GM18951 (cell line): ENCODE measurements at regions not wholly inside any gene's neighbourhood (a gene's known extent, or its start where the extent isn't known, plus 50 kb on each side); places are given as distances from the start of the nearest gene placed in this dataset.
"Not testable (repeated sequence)": the region's sequence is repeated elsewhere in the genome, so short reads cannot be mapped to it uniquely, and the experiment has no call there.

Experiments used
- POLR2A ChIP-seq: IDR thresholded peaks from 4 replicates; pipeline ENCODE4 v1.6.1; 2011; ENCODE audit warnings: mild to moderate bottlenecking; ENCODE audit not compliant: insufficient read length, insufficient read depth; ENCODE audit errors: extremely low read depth
- in situ Hi-C: fragments of 300-500 bp; cut with MboI; formaldehyde crosslinking; loops from one replicate; pipeline ENCODE4 v1.12.0; 2022; ENCODE audit warnings: low sequenced_read_pairs, mixed read lengths, inconsistent platforms; ENCODE audit not compliant: unreplicated experiment

DNA sequence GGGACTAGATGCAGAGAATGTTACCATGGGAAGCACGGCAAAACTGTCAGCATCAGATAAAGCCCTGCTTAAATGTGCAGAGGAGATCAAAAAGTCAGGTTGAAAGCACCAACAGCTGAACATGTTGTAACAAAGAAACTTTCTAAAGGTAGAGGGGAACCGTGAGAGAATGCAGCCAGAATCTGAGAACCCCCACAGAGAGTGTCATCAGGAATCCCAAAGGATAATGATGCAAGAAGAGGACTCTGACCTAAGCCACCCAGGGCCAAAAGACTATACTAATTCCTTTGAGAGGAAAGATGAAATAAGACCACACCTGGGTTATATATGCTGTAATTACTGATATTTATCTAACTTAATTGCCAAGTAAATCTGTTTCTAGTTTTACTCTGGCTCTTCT is 116.6 kb downstream of the PCSK1 start:
- no peak for TF ChIP-seq POLR2A
- in situ Hi-C loops, result no loop called here

- in situ Hi-C loops, result no loop called here
- no peak for TF ChIP-seq POLR2A
Observed at GRCh38 chr5:96316017-96316416, 117.0 kb downstream of the PCSK1 start.

GRCh38 chr5:96315431-96315830 is 117.6 kb downstream of the PCSK1 start:
- in situ Hi-C loops, result no loop called here

GRCh38 chr5:96312383-96312782 is 120.7 kb downstream of the PCSK1 start:
- in situ Hi-C loops, result no loop called here

More at GRCh38 chr5:96315431-96315830, 117.6 kb downstream of the PCSK1 start:
- no peak for TF ChIP-seq POLR2A

GRCh38 chr5:96307047-96307446 is 126.0 kb downstream of the PCSK1 start:
- in situ Hi-C loops, result not testable (repeated sequence)

More at GRCh38 chr5:96312383-96312782, 120.7 kb downstream of the PCSK1 start:
- no peak for TF ChIP-seq POLR2A

DNA sequence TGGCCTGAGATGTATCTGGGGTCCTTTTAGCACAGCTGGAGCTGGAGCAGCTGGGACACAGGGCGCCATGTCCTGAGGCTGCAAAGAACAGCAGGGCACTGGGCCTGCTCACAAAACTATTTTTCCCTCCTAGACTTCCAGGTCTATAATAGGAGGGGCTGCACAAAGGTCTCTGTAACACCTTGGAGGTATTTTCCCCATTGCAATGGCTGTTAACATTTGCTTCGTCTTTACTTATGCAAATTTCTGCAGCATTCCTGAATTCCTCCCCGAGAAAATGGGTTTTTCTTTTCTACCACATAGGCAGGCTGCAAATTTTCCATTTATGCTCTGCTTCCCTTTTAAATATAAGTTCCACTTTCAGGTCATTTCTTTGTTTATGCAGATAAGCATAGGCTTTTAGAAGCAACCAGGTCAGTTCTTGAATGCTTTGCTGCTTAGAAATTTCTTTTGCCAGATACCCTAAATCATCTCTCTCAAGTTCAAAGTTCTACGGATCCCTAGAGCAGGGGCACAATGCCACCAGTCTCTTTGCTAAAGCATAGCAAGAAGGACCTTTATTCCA is 130.8 kb downstream of the PCSK1 start:
- TF ChIP-seq POLR2A, result no peak
- in situ Hi-C loops, result no loop called here

GRCh38 chr5:96300976-96301375 is 132.1 kb downstream of the PCSK1 start:
- no peak for TF ChIP-seq POLR2A
- in situ Hi-C loops, result no loop called here

DNA sequence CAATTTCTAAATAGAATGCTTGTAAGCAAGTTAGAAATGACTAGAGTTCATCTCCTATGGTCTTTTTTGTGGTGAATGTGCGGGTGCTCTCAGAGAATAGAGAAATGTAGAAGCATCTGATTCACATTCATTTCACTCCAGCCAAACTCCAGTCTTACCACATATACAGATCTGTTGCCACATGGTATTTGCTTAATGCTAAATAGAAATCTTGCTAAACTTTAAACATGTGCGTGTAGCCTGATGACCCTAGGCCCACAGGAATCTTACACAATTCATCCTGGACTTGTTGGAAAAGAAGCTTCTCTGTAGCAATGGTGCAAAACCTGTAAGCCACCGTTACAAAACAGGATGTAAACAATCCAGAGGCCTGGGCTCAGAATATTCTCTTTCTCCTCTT is 135.2 kb downstream of the PCSK1 start:
- in situ Hi-C loops, result no loop called here

DNA sequence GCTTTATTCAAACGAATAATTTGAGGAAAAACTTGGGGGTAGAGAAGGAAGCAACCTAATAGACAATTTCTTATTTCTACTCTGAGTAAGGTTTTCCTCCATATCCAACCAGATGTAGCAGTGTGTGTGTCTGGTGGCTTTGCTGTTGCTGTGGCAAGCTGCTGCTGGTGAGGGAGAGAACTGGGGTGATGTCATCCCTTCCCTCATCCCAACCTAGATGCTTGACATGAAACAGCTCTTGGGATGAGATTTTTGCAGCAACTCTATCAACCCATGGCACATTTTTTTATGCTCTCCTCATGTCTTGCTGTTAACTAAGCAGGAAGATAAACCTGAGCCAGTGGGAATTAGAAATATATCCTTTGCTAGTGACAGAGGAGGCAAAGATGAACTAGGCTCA is 135.8 kb downstream of the PCSK1 start:
- no peak for TF ChIP-seq POLR2A
- in situ Hi-C loops, result no loop called here

More for the DNA sequence above, 135.2 kb downstream of the PCSK1 start:
- TF ChIP-seq POLR2A, result no peak

GRCh38 chr5:96294884-96295202 is 138.2 kb downstream of the PCSK1 start:
- in situ Hi-C loops, result no loop called here

DNA sequence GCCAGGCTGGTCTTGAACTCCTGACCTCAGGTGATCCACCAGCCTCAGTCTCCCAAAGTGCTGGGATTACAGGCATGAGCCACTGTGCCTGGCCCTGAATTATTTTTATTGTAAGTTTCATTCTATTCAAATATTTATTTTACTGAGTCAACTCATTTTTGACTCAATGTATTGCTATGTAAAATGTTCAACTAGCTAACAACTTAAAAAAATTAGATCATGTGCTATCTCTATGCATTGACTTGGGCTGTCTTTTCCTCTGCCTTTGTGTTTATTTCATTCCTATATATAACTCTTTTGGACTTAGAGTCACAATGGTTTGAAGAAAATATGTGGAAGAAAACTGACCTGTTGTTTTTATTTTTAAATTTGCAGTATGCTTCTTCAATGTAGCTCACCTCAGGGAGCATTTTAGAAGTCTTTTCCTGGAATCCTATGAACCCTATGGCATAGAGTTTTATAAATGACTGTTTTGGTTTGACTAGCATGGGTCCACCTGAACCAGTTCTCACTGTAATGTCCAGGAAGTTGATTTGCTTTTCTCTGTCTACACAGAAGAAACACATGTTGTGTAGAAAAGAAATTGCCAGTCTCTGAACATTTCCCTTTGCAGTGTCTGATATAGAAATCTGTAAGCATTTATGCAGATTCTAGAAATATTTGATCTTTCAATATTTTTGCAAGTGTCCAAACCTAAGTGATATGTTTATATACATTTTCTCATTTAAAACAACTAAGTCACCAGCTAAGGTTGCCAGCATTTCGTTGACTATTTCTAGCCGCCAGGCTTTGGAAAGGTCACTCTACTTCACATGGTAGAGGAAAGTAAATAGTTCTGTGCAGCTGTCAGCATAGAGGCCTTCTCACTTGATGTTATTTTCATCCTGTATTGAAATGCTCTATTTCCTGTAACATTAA is 138.8 kb downstream of the PCSK1 start:
- in situ Hi-C loops, result no loop called here
- TF ChIP-seq POLR2A, result no peak

More at GRCh38 chr5:96294884-96295202, 138.2 kb downstream of the PCSK1 start:
- TF ChIP-seq POLR2A, result no peak

DNA sequence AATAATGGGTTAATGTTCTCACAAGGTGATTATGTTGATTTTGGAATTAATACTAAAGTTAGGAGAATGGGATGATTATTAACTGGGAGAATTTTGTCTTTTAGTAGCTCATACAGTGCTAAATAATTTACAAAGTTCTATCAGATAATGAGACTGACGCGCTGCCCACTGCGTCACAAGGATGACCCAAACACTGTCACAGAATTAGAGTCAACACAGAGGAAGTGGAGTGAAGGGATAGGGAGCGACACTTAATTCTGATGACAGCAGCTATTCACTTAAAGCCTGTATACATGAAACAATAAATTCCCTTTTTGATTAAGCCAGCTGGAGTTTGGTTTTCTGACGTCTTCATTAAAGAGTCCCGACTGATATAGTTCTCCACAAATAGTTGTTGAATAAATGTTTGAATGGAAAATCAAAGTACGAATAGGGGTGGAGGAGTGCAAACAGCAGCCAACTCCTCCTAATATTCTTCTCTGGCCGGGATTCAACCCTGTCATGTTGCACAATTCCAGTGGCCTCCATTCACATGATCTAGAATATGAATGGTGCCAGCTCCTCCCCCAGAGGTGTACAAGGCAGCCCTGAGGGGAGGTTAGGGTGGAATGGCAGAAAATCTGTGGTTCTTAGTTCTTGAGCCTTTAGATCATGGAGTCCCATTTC is 140.3 kb downstream of the PCSK1 start:
- in situ Hi-C loops, result no loop called here
- TF ChIP-seq POLR2A, result no peak

- in situ Hi-C loops, result not testable (repeated sequence)
Observed at GRCh38 chr5:96289287-96289686, 143.8 kb downstream of the PCSK1 start.

- TF ChIP-seq POLR2A, result no peak
- in situ Hi-C loops, result no loop called here
Observed at GRCh38 chr5:96288845-96289185, 144.2 kb downstream of the PCSK1 start.
